Mesothelial cell of epicardium (in vitro differentiated cells): ENCODE measurements at regions not wholly inside any gene's neighbourhood (a gene's known extent, or its start where the extent isn't known, plus 50 kb on each side); places are given as distances from the start of the nearest gene placed in this dataset.

Experiments
- DNase-seq, 2 experiments: peaks; one replicate each; pipeline ENCODE4 v3.0.0; 2021; ENCODE audit warnings: low spot score in 2 of 2; ENCODE audit not compliant: unreplicated experiment in 2 of 2
- H3K27ac Mint-ChIP-seq: 2 replicates; pipeline ENCODE4 v1.8.0; 2021; ENCODE audit warnings: mixed read lengths
- H3K27me3 Mint-ChIP-seq: 2 replicates; pipeline ENCODE4 v1.8.0; 2021; ENCODE audit warnings: low read depth, mixed read lengths
- H3K36me3 Mint-ChIP-seq: 2 replicates; pipeline ENCODE4 v1.8.0; 2021; ENCODE audit warnings: mixed read lengths
- H3K4me1 Mint-ChIP-seq: 2 replicates; pipeline ENCODE4 v1.8.0; 2021; ENCODE audit warnings: mixed read lengths
- H3K4me3 Mint-ChIP-seq: 2 replicates; pipeline ENCODE4 v1.8.0; 2021; ENCODE audit warnings: mild to moderate bottlenecking, moderate library complexity, mixed read lengths
- H3K9me3 Mint-ChIP-seq: 2 replicates; pipeline ENCODE4 v1.8.0; 2021; ENCODE audit warnings: mixed read lengths
- CTCF ChIP-seq: fragments of 200-600 bp; sonication (generic); IDR thresholded peaks from one replicate; pipeline ENCODE4 v1.5.0; 2021; ENCODE audit warnings: antibody characterized with exemption; ENCODE audit not compliant: unreplicated experiment

GRCh38 chr6:98669371-98669770 is 165.0 kb upstream of the POU3F2 start:
- no peak overlapping the region for H3K4me3 Mint-ChIP-seq
- H3K4me1 Mint-ChIP-seq: peaks cover 2% of the 10 kb centered on the region
- DNase-seq: no peak
- no peaks in the 10 kb centered on the region for H3K36me3 Mint-ChIP-seq
- TF ChIP-seq CTCF: no peak
- no peaks in the 10 kb centered on the region for H3K9me3 Mint-ChIP-seq
- no peak overlapping the region for H3K27ac Mint-ChIP-seq
- no peaks in the 10 kb centered on the region for H3K27me3 Mint-ChIP-seq

GRCh38 chr6:98670045-98670746 is 164.2 kb upstream of the POU3F2 start:
- H3K4me1 Mint-ChIP-seq: peaks cover 2% of the 10 kb centered on the region
- no peaks in the 10 kb centered on the region for H3K9me3 Mint-ChIP-seq
- no peak for TF ChIP-seq CTCF
- DNase-seq: no peak
- H3K4me3 Mint-ChIP-seq: no peak overlapping the region
- H3K36me3 Mint-ChIP-seq: no peaks in the 10 kb centered on the region
- no peak overlapping the region for H3K27ac Mint-ChIP-seq
- no peaks in the 10 kb centered on the region for H3K27me3 Mint-ChIP-seq

GRCh38 chr6:98672681-98673475 is 161.5 kb upstream of the POU3F2 start:
- Mint-ChIP-seq H3K27me3 (no peaks in the 10 kb centered on the region), H3K36me3 (no peaks in the 10 kb centered on the region), H3K4me1 (peaks cover 2% of the 10 kb centered on the region), H3K4me3 (no peak overlapping the region), H3K9me3 (peaks cover 8% of the 10 kb centered on the region), H3K27ac (no peak overlapping the region)
- TF ChIP-seq CTCF: no peak
- no peak for DNase-seq

GRCh38 chr6:98678481-98678880 is 155.9 kb upstream of the POU3F2 start:
- no peak overlapping the region for H3K4me3 Mint-ChIP-seq
- H3K36me3 Mint-ChIP-seq: no peaks in the 10 kb centered on the region
- no peak overlapping the region for H3K27ac Mint-ChIP-seq
- H3K27me3 Mint-ChIP-seq: peaks cover 1% of the 10 kb centered on the region
- H3K4me1 Mint-ChIP-seq: no peaks in the 10 kb centered on the region
- peaks cover 8% of the 10 kb centered on the region for H3K9me3 Mint-ChIP-seq
- no peak for DNase-seq
- no peak for TF ChIP-seq CTCF

- no peaks in the 10 kb centered on the region for H3K9me3 Mint-ChIP-seq
- no peak overlapping the region for H3K27ac Mint-ChIP-seq
- H3K27me3 Mint-ChIP-seq: peaks cover 1% of the 10 kb centered on the region
- DNase-seq: no peak
- TF ChIP-seq CTCF: no peak
- H3K4me3 Mint-ChIP-seq: no peak overlapping the region
- H3K4me1 Mint-ChIP-seq: no peaks in the 10 kb centered on the region
- H3K36me3 Mint-ChIP-seq: no peaks in the 10 kb centered on the region
Observed at GRCh38 chr6:98686008-98686601, 148.3 kb upstream of the POU3F2 start.
